Breast epithelium (tissue), 3 donors: ENCODE measurements at regions not wholly inside any gene's neighbourhood (a gene's known extent, or its start where the extent isn't known, plus 50 kb on each side); places are given as distances from the start of the nearest gene placed in this dataset.

ENCODE experiments used
- POLR2A ChIP-seq: fragments of 450-650 bp; IDR thresholded peaks from one replicate; pipeline ENCODE4 v1.6.1; 2016; ENCODE audit warnings: antibody characterized with exemption, mild to moderate bottlenecking, moderate library complexity
- TF ChIP-seq, protein P1 (sequence below), 3 donors: fragments of 450-650 bp; IDR thresholded peaks; one replicate each; pipeline ENCODE4 v1.5.1; 2016 to 2017; ENCODE audit warnings: antibody characterized with exemption in 3 of 3, mild to moderate bottlenecking in 3 of 3, moderate library complexity in 3 of 3

DNA sequence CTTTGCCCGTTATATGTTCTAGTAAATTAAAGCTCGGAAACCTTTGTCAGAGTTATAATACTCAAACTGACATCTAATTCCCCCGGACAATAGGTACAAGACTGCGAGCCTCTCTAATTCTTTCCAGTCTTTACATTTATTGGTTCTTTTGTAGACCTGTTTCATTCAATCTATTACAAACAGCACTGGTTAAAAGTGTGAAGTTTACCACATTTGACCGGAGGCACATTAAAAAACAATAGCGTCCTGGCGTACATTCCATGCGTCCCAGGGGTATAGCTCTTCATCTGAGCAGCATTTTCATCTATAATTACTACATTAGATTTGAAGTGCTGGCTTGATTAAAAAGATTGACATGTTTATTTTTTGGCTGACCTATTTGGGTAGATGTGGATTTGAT lies 49.9 kb upstream of the TENM3 start:
- TF ChIP-seq, protein P1, sequence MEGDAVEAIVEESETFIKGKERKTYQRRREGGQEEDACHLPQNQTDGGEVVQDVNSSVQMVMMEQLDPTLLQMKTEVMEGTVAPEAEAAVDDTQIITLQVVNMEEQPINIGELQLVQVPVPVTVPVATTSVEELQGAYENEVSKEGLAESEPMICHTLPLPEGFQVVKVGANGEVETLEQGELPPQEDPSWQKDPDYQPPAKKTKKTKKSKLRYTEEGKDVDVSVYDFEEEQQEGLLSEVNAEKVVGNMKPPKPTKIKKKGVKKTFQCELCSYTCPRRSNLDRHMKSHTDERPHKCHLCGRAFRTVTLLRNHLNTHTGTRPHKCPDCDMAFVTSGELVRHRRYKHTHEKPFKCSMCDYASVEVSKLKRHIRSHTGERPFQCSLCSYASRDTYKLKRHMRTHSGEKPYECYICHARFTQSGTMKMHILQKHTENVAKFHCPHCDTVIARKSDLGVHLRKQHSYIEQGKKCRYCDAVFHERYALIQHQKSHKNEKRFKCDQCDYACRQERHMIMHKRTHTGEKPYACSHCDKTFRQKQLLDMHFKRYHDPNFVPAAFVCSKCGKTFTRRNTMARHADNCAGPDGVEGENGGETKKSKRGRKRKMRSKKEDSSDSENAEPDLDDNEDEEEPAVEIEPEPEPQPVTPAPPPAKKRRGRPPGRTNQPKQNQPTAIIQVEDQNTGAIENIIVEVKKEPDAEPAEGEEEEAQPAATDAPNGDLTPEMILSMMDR (IDR thresholded peaks at IDR 0.05), result no peak
- no peak for TF ChIP-seq POLR2A
